DMS153 treated with DMSO at 0.1 percent for 48 hours (cell line): ENCODE measurements at regions not wholly inside any gene's neighbourhood (a gene's known extent, or its start where the extent isn't known, plus 50 kb on each side); places are given as distances from the start of the nearest gene placed in this dataset.

Experiments
- DNase-seq: peaks from one replicate; lab custom pipeline; 2025; ENCODE audit not compliant: unreplicated experiment; lab: John Stamatoyannopoulos, UW

DNA sequence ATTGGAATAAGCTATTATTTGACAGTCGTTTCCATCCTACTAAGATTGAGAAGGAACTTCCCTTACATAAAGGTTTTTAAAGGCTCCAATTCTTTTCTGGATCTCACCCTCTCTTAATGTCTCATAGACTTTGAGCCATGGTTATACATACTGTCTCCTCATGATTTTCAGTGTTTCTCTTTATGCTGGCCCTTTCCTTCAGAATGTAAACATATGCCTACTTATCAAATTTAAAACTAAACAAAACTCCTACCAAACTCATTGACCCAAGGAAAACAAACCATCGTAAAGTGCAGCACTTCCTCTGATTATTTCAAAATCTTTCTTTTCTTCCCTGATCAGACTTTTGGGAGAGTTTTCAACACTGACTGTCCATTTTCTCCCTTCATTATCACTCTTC lies 163.4 kb upstream of the DPYD start:
- no peak for DNase-seq

DNA sequence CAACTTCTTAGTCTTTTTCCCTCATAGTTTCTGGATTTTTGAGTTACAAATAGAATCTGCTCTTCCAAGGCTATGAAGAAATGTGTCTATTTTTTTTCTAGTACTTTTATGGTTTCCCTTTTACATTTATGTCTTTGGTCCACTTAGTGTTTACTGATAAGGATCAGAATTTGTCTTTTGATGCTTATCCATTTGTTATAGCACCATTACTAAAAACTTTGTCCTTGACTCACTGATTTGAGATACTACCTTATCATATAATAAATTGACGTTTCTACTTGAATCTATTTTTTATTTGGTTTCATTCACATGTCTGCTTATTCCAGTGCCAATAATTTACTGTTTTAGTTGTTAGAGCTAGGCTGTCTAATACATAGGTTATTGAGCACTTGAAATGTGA lies 161.1 kb upstream of the DPYD start:
- no peak for DNase-seq

DNA sequence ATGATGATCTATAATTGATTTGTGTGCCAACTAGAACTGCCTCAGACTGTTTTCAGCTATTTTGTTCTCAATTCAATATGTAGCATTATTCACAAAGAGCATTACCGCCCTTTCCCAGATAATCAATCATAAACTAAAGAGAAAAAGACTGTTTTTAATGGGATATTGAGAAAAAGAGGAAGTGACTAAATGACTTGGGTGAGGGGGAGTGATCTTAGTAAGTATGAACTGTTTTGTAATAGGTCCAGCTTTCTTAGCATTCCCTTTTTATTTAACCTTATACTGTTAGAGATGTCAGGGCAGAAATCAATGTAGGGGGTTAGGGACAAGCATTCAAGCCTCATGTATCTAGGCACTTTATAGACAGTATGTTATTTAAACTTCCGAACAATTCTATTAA lies 157.8 kb upstream of the DPYD start:
- DNase-seq: no peak

DNA sequence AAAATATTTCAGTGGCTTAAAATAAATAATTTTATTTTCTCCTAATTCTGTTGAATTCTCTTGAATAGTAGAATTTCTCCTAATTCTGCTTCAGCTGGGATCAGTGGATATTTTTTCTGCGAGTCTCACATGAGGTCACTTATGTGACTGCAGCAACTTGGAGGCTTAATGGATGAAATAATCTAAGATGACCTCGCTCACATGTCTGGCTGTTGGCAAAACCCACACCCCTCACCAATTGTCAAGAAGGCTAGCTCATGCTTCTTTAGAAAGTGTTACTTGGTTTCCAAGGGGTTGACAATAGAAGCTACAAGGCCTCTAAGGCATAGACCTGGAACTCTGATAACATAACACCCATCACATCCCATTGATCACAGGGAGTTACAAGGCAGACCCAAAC lies 156.9 kb upstream of the DPYD start:
- no peak for DNase-seq

DNA sequence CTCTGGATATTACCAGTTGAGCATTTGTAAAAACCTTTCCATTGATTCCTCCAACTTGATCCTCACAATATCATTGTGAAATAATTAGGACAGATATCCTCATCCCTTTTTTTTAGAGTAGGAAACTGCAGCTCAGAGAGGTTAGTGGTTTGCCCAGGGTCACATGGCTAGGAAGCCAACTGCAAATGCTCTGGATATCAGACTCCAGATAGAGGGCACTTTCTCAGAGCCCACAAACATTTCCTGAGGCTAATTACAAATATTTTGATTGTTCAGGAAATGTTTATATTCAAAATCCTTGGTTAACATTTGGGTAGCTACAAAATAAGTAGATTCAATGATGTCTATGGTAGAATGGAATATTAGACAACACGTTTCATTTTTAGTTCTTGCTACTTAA lies 154.8 kb upstream of the DPYD start:
- DNase-seq: no peak

DNA sequence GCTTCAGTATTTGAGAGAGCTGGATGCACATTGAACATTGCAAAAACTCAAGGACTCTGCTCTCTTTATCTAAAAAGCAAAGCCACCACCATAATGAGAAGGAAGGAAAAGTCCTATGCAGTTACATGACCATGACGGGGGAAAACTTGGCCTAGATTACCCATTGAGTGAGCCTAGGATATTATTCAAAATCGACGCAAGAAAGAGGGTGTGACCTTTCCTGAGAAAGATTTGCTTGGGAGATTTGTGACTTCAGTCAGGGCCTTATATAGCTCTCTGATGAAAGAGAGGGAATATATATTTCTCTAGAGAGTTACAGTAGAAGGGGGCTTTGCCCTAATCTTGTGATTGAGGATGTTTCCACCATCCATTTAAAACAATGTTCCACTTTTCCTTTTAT lies 153.0 kb upstream of the DPYD start:
- DNase-seq: no peak

DNA sequence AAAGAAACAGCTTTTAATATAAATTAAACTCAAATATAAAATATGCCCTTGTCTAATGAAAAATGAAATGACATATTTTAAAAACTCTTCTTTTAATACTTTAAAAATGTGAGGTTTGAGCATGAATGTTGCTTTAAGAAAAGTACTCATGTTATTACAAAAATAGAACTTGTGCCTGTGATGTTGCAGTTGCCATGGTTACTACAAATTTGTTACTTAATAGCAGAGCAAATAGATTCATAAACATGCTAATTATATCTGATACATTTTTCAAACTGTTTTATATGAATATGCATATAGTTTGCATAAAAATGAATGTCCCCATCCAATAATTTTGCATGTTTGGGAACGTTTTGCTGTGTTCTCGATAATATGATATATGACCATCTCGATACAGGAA lies 152.3 kb upstream of the DPYD start:
- no peak for DNase-seq

DNA sequence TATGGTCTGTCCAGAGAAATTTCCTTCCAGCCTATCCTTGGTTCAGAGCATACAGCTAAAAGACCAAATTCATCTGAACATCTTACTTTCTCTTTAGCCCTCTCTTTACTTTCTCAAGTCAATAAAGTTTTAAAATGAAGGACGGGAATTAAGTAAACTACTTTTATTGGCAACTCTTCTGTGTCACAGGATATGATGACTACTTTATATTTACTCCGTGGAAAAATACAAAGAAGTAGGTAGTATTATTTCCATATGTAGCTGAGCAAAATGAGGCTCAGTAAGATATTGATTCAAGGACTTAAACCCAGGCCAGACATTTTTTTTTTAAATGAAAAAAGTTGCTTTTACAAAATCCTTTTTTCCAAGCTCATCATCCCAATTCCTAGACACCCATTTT lies 151.2 kb upstream of the DPYD start:
- DNase-seq: no peak

DNA sequence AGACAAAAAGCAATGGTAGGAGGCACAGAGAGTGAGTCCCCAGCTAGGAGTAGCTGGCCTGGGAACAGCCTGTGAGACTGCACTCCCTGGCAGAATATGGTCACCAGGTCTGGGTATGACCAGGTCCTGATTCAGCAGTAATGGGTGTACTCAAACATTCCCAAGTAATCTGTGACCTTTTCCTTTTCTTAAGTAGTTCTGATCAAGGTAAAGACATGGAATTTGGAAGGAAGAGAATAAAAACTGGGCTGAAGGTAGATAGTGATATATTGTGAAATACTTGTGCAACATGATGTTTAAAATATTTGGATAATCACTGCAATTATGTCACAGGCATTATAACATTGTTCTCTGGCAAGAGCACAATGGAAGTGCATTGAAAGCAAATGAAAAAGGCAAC lies 147.2 kb upstream of the DPYD start:
- DNase-seq: no peak

DNA sequence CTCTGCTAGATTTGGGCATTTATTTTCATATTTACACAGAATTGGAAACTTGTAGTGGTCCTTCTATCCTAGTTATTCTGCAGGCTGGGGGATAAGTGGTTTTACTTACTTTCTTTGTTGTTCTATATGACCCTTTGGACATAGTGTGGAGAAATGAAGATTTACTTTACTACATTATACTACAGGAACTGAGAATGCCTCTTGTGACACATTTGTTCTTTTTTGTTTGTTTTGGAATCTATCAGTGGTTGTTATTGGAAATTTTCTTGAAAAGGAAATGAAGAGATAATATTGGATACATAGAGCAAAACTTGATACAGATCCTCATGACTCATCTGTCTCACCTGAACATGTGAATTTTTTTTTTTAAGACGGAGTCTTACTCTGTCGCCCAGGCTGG lies 146.1 kb upstream of the DPYD start:
- no peak for DNase-seq

DNA sequence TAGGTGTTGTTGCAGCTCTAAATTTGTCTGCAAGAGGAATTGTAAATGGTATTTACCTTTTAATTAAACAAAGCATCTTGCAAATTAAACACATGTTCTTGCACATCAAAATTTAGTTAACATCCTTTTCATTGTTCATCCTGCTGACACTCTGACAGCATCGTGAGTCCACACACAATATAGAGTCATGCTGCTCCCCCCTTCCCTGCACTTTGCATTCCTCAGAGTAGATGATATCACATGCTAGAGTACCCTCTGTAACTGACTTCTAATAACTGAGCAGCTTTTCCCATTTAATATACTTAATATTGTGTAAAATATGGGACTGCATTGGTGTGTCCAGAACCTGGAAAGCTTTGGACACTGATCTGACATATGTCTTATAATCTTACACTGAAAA lies 138.8 kb upstream of the DPYD start:
- DNase-seq: no peak

DNA sequence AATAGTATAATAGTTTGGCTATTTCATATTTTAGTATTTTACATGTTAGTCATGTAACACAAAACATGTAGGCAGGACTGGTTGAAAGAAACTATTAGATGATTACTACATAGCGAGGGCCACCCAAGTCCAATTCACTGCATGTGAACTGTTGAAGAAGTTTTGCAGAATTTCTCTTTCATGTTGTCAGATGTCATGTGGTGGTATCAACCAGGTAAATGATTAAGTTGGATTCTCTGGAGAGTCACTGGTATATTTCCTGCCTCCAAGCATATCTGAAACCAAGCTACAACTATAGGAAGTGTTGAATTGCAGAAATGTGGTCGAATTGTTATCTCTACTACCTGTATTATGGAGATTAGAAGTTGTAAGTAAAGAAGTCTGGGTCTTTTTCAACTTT lies 137.8 kb upstream of the DPYD start:
- DNase-seq: no peak

DNA sequence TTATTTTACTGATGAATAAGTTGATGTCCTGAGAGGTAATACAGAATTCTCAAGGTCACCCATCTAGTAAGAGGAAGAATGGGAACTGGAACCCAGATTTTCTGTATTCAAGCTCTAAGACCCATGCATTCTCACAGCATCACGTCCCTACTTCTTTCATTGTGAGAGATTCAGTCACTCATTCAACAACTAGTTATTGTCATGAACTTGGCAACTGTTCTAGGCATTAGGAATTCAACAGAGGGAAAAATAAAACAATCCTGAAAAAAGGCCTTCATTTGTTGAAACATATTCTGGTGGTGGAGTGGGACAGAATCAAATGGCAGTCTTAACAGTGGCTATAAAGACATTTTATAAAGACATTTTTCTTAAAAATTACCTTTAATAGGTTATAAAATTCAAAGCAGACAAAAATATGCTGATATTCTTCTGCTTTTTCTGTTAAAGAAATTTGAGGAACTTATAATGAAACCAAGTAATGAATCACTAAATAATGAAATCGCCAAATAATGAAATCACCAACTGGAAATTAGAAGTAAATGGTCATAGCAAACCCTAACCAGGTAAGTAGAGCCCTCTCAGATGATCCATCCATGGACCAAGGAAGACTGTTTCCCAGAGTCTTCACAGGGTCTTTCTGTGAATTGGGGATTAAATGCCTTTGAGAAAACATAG lies 136.5 kb upstream of the DPYD start:
- DNase-seq: no peak

DNA sequence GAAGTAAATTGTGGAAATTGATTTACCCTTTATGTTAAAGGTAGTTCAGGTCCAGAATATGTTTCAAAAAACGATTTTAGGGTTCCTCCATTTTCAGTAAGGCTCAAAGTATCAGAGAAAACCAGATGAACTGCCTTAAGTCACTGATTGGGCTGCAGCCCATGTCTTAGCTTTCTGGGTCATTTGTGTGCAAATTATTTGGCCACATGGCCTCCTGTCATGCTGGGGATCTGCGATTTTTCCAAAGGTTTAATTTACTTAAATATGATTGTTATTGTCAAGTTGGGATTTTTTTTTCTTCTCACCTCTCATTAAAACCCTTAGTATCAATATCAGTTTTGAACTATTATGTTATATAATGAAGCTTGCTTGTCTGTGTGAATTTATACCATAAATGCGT lies 135.9 kb upstream of the DPYD start:
- no peak for DNase-seq

DNA sequence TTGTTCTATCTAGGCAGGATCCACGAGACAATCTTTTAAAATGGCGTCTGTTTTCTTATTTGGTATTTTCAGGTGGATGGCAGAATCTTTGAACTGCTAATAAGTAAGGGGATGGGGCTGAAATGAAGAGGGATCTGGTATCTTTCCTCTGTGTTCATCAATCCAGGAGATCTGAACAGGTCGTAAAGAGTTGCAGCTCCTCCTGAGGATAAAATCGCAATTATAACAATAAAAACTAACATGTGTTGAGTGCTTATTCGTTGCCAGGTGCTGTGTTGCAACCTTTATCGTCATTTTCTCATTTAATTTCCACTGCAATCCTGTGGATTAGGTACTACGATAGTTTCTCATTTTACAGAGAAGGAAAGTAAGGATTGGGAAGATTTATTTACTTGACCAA lies 134.6 kb upstream of the DPYD start:
- DNase-seq: no peak

DNA sequence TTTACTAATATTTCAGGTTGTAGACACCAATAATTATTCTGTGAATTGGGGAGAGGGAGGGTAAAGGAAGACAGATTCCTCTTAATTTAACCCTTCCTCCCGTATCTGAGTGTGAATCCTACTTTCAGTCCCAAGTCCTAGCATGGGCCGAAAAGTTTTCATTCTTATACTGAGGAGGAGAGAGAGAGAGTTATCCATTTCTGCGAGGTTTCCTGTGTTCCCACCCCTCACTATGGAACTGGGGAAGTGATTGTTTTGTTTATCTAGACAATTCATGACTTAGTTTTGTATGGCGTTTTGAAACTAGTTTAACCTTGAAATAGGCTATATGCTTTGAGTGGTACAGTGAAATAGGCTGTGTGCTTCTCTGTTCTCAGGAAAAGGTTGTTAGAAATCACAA lies 134.0 kb upstream of the DPYD start:
- DNase-seq: no peak

DNA sequence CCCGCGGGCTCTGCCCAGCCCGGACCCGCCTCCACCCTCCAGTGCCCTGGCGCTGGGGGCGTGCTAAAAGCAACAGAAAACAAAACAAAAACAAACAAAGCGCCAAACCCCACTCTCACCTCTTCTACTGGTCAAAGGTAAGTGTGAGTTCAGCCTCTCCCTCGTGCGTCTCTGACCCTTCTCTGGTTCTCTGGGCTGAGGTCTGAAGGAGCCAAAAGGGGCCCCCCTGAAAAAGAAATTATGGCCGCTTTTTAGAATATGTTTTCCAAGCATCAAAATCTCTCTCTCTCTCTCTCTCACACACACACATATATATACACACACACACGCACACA lies 133.5 kb upstream of the DPYD start:
- DNase-seq: no peak

DNA sequence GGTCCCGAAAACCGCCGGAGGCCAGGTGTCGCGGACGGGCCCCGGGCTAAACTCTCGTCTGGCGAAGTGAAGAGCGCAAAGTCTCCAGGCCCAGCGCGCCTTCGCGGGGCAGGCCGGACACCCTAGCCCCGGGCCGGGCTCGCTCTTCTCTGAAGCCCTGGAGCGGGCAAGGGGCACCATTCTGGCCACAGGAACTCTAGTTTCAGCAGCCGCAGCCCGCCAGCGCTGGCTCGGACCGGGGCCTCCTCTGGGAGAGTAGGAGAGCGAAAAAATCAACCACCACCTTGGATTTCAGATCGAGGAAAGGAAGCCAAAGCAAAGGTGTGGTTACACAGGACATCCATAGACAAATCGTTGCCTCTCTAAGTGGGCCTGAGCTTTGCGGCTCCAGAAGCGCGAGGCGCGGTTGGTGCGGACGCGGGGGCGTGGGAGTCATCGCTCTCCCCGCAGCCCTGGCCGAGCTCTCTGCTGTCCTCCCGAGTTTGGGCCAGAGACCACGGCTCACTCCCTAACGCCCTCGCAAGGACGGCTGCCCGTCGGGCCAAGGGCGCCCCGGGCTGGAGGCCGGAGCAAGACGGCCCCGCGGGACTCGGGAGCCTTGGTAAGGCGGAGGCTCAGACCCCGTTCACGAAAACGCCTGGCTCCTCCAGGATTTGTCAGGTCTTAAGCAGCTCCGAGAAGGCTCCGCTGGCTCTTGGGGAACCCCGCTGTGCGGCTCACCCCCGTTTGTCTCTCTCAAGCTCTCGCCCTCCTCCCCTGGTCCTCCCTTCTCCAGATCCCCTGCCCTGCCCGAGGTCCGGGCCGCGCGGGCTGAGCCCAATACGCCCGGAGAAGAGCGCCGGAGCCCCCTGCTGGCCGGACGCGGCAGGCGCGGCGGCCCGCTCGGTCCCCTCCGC lies 132.9 kb upstream of the DPYD start:
- DNase-seq: peak; percentile 34

DNA sequence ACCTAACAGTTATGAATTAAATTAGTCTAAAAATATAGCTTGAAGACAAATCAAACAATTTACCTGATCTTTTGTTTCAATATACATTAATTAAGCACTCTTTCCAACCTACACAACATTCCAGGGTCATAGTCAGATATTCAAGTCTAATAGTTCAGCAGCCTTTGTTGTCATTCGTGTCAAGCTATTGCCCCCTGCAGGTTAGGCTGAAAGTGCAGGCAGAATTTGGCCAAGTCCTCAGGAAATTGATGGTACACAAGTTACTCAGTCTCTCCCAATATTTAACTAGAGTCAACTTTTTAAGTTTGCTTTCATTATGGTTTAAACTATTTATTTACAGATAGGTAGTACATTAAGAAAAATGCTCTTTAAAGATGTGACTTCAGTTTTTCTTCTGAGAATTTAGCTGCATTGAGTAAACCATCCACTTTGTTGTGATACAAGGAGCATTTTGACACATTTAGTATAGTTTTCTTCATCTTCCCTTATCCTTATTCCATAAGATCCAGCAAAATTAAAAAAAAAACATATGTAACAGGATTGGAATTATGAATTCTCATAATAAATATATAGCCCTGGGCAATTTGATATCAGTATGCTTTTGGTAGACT lies 130.3 kb upstream of the DPYD start:
- peak; percentile 86 for DNase-seq

DNA sequence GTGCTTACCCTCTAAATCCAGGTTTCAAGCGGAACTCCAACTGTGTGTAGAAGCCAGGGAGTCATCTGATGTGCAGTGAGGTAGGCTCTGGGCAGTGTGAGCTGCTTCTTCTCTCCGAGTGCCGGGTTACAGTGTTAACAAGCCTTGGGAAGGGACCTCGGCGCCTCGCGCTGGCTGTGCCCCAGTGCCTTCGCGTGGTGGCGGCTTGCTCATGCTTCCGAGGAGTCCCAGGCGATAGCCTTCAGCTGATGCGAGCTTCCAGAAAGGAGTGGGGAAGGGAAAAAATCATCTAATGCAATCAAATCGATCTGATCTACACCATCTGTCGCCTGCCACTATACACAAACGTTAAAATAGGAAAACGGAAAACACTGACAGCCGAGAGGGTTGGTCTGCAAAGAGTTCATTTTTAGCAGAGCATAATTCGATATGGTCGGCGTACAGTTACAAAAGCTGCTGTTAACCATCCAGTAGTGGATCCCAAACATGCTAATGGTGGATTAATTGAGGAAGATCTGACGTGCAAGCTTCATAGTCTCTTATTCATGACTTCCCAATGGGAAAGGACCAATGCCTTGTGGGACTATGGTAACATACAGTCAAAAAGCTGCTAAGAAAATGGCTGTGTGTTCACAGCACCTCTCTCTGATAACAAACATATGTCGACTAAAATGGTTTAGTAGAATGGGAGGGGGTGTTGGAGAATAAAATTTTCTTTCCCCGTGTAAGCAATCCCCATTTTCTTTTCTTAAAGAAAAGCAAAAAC lies 128.7 kb upstream of the DPYD start:
- peak; percentile 63 for DNase-seq

DNA sequence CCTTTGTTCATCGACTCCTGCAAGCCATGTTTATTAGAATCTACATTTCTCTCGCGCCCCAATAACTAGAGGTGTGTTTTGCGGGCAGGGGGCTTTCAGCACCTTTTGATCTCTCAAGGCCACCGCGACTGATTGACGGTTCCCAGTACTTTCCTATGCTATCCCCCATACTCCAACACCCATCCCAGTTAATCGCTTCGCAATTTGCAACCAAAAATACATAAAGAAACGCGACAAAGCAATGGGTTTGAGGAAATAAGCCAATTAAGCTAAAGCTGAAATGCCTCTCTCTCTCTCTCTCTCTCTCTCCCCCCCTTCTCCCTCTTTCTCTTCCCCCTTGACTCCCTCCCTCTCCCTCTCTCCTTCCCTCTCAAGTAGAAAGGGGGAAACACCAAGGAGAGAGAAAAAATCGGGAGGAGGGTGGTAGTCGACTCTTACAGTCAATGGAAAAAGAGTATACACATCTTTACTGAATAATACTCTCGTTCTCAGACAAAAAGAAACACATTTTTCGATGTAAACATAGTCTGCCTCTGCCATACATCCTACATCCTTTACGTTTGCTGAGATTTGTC lies 128.0 kb upstream of the DPYD start:
- DNase-seq: no peak
